Glutamatergic neuron (in vitro differentiated cells): ENCODE measurements at regions not wholly inside any gene's neighbourhood (a gene's known extent, or its start where the extent isn't known, plus 50 kb on each side); places are given as distances from the start of the nearest gene placed in this dataset.

Experiments used
- DNase-seq: peaks from one replicate; pipeline ENCODE4 v3.0.0; 2022
- H3K27ac Mint-ChIP-seq: one replicate; pipeline ENCODE4 v1.8.0; 2020; ENCODE audit warnings: mild to moderate bottlenecking, mixed read lengths, inconsistent platforms; ENCODE audit not compliant: unreplicated experiment
- H3K27me3 Mint-ChIP-seq: one replicate; pipeline ENCODE4 v1.8.0; 2020; ENCODE audit warnings: mild to moderate bottlenecking, moderate library complexity, mixed read lengths, inconsistent platforms; ENCODE audit not compliant: unreplicated experiment
- H3K36me3 Mint-ChIP-seq: one replicate; pipeline ENCODE4 v1.8.0; 2020; ENCODE audit warnings: mild to moderate bottlenecking, mixed read lengths, inconsistent platforms; ENCODE audit not compliant: unreplicated experiment
- H3K4me1 Mint-ChIP-seq: one replicate; pipeline ENCODE4 v1.8.0; 2020; ENCODE audit warnings: mild to moderate bottlenecking, low read depth, mixed read lengths, inconsistent platforms; ENCODE audit not compliant: unreplicated experiment
- H3K4me3 Mint-ChIP-seq: one replicate; pipeline ENCODE4 v1.8.0; 2020; ENCODE audit warnings: mild to moderate bottlenecking, mixed read lengths, inconsistent platforms; ENCODE audit not compliant: unreplicated experiment
- H3K9me3 Mint-ChIP-seq: one replicate; pipeline ENCODE4 v1.8.0; 2020; ENCODE audit warnings: mild to moderate bottlenecking, moderate library complexity, mixed read lengths, inconsistent platforms; ENCODE audit not compliant: unreplicated experiment
- TF ChIP-seq, protein P1 (sequence below): fragments of 200-600 bp; sonication (generic); IDR thresholded peaks from one replicate; pipeline ENCODE4 v1.5.0; 2021; ENCODE audit not compliant: partially characterized antibody, unreplicated experiment

DNA sequence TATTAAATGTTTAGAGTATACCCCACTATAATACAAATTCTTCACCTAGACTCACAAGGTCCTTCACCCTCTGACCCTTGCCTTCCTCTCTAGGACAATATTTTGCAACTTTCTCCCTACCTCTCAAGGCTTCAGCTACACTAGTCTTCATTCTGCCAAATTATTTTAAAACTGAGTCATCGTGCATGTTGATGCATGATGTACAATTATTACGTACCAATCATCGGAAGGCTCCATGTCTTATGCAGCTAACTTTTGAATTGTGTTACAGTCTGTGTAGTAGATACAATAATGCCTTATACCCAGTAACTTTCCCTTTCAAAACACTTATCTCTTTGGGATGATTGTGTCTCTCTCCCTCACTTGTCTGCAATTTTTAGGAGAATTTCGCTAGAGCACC lies 98.5 kb upstream of the ROBO2 start:
- H3K4me3 Mint-ChIP-seq, result no peak overlapping the region
- no peak overlapping the region for H3K27ac Mint-ChIP-seq
- TF ChIP-seq, protein P1, sequence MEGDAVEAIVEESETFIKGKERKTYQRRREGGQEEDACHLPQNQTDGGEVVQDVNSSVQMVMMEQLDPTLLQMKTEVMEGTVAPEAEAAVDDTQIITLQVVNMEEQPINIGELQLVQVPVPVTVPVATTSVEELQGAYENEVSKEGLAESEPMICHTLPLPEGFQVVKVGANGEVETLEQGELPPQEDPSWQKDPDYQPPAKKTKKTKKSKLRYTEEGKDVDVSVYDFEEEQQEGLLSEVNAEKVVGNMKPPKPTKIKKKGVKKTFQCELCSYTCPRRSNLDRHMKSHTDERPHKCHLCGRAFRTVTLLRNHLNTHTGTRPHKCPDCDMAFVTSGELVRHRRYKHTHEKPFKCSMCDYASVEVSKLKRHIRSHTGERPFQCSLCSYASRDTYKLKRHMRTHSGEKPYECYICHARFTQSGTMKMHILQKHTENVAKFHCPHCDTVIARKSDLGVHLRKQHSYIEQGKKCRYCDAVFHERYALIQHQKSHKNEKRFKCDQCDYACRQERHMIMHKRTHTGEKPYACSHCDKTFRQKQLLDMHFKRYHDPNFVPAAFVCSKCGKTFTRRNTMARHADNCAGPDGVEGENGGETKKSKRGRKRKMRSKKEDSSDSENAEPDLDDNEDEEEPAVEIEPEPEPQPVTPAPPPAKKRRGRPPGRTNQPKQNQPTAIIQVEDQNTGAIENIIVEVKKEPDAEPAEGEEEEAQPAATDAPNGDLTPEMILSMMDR, result no peak
- H3K9me3 Mint-ChIP-seq, result no peaks in the 10 kb centered on the region
- no peaks in the 10 kb centered on the region for H3K27me3 Mint-ChIP-seq
- DNase-seq, result no peak
- no peaks in the 10 kb centered on the region for H3K36me3 Mint-ChIP-seq
- no peaks in the 10 kb centered on the region for H3K4me1 Mint-ChIP-seq

DNA sequence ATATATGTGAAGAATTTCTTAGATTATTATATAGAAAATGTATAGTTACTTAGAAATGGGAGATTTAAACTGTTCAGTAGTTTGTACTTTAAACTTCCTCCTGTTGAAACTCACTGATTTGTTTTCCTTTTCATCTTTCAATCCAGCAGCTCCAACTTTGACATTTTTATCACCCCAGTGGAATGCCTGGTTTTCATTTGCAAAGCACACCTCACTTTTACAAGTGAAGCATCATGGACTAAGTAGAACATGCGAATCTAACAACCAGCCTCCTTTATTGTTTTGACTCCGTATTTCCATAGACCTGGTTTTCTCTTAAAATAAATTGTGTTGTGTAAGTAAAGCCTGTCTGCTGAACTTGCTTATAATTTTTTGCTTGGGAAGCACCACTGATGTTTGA lies 97.8 kb upstream of the ROBO2 start:
- Mint-ChIP-seq H3K9me3 (no peaks in the 10 kb centered on the region), H3K36me3 (no peaks in the 10 kb centered on the region), H3K27ac (no peak overlapping the region), H3K4me1 (no peaks in the 10 kb centered on the region), H3K4me3 (no peak overlapping the region), H3K27me3 (no peaks in the 10 kb centered on the region)
- no peak for DNase-seq
- TF ChIP-seq, protein P1, result no peak

DNA sequence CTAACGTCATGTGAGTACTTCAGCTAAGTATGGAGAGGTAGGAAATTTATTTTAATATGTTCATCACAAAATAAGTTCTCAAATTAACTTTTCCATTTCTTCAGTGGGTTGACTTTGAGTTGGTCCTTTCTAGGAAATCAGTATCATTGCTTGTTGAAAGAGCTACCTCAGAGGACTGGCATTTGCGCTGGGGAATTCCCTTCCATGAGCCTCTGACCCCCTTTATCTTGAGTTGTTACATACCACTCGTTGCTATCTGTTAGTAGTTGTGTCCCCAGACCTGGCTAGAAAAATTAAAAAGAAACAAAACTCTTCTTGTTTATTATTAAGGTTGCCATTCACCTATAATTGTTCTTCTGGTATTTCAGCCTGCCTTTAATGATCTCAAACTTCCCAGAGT lies 96.8 kb upstream of the ROBO2 start:
- no peak overlapping the region for H3K27ac Mint-ChIP-seq
- no peaks in the 10 kb centered on the region for H3K9me3 Mint-ChIP-seq
- no peak for DNase-seq
- no peaks in the 10 kb centered on the region for H3K4me1 Mint-ChIP-seq
- no peaks in the 10 kb centered on the region for H3K27me3 Mint-ChIP-seq
- H3K4me3 Mint-ChIP-seq, result no peak overlapping the region
- no peaks in the 10 kb centered on the region for H3K36me3 Mint-ChIP-seq
- TF ChIP-seq, protein P1, result no peak

DNA sequence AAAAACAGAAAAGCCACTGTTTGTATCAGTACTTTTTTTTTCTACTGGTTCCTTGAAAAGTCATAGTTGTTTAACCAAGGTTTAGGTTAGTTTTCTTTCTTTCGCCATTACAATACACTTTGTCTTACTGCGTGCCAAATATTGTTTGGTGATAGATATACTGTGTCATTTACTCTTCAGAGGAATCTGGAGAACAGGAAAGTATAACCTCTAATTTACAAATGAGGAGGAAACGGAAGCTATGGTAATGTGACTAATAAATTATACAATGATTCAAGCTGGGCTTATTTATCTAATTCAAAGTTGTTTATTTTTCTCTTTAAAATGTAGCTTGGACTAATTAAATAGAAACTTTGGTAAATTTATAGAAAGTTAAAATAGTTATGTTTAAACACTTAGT lies 96.2 kb upstream of the ROBO2 start:
- Mint-ChIP-seq H3K4me3 (no peak overlapping the region), H3K27me3 (no peaks in the 10 kb centered on the region), H3K27ac (no peak overlapping the region), H3K36me3 (no peaks in the 10 kb centered on the region), H3K4me1 (no peaks in the 10 kb centered on the region), H3K9me3 (no peaks in the 10 kb centered on the region)
- no peak for DNase-seq
- TF ChIP-seq, protein P1, result no peak

DNA sequence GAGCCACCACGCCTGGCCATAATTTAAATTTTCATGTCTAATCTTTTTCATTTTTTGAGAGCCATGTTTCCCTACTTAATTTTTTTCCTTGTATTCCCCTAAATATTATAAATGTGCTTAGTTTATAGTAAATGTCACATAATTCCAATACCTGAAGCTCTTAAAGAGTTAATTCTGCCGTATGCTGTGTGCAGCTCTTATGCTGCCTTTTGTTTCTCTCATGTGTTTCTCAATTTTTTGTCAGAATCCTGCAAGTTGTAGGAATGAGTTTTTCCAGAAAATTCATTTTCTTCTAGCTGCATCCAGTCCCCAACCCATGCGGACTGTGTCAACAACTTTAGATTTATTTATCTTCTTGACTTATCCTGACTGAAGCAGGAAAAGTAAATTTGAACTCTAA lies 90.9 kb upstream of the ROBO2 start:
- TF ChIP-seq, protein P1, result no peak
- Mint-ChIP-seq H3K27me3 (no peaks in the 10 kb centered on the region), H3K9me3 (no peaks in the 10 kb centered on the region), H3K4me1 (no peaks in the 10 kb centered on the region), H3K36me3 (no peaks in the 10 kb centered on the region), H3K4me3 (no peak overlapping the region), H3K27ac (no peak overlapping the region)
- no peak for DNase-seq
